IMR-90 (cell line): ENCODE measurements at regions not wholly inside any gene's neighbourhood (a gene's known extent, or its start where the extent isn't known, plus 50 kb on each side); places are given as distances from the start of the nearest gene placed in this dataset.

Experiments
- RFX5 ChIP-seq: IDR thresholded peaks from 2 replicates; pipeline ENCODE4 v1.8.0; 2012; ENCODE audit warnings: low read depth, mild to moderate bottlenecking, low read length, moderate library complexity
- USF2 ChIP-seq: fragments of 150-350 bp; IDR thresholded peaks from 2 replicates; pipeline ENCODE4 v1.6.1; 2017; ENCODE audit warnings: mild to moderate bottlenecking, antibody characterized with exemption, low read length, low read depth

- no peak for TF ChIP-seq USF2
- no peak for TF ChIP-seq RFX5
Observed at GRCh38 chr5:13640270-13640669, 304.2 kb downstream of the DNAH5 start.
